ENCODE measurements at regions not wholly inside any gene's neighbourhood (a gene's known extent, or its start where the extent isn't known, plus 50 kb on each side); places are given as distances from the start of the nearest gene placed in this dataset.

DNA sequence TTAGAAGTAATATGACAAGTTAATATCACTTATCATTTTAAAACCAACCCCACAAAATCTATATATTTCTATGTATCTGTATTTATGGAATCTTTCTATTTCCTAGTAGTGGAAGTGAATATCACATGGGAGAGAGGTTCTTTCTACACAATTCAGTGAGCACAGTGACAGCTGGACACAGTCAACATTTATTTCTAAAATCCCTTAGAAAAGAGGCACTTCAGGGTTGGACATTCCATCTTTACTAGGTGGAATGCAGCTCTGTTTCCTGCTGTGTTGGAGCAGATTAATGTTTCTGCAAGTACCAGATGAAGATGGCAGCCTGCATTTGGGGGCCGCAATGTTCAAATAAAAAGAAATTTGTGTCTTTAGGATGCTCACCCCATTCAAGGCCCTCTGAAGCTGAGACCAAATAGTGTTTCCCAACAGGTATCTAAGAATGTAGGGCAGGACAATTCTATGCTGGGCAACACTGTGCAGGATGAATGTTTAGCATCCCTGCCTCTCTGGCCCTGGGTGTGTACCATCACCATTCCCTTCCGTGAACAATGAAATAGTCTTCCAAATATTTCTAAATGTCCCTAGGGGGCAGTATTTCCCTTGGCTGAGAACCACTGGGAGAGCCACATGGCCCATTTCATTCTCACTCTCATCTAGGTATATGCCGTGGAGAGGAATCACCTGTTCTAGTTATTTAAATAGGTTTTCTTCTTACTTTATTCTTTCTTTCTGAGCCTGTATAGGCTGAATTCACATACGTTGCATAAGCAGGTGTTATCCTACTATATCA is 394.8 kb downstream of the PRDM2 start:
- in situ Hi-C loops (cut with MboI; ENCODE audit: low sequenced_read_pairs), result no loop called here

DNA sequence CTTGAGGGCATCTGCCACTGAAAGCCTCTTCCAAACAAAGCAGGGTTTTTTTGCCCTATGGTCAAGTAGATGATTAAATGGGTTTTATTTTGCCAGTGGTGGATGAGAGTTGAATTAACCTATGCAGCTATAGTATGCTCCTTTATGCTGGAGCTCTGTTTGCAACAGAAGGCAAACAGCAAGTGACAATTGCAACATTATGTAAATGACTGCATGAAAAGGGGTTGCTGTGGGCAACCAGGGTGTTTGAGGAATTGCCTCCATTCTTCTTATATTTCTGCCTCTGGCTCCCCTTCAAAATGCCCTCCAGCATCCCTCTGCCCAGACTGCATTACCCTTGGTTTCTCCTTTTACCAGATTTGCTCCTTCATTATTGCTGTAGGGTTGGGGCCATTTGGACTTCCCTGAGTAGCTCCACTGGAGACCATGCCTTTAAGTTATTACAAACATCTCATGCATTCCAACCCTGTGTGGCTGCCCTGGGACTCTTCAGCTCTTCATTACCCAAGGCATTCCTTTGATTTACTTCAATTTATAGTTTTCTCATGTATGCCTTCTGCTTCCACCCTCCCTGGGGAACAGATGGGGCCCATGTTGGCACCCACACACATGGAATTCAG is 398.4 kb downstream of the PRDM2 start:
- in situ Hi-C loops (cut with MboI; ENCODE audit: low sequenced_read_pairs), result no loop called here

DNA sequence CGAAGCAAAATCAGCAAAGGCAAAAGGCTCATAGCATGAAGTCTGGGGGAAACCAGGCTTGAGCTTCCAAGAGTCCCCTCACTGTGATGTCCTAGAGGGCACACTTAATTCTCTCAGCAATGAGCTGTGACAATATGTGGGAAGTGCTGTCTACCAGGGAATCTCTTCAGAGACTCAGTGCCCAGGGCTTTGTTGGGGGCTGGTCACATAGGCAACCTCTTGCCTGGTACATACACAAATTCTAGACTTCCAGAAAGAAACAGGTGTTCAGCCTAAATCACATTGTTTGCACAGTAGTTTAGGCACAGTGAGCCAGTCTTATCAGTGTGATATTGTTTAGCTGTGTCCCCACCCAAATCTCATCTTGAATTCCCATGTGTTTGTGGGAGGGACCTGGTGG is 400.5 kb downstream of the PRDM2 start:
- in situ Hi-C loops (cut with MboI; ENCODE audit: low sequenced_read_pairs), result no loop called here

DNA sequence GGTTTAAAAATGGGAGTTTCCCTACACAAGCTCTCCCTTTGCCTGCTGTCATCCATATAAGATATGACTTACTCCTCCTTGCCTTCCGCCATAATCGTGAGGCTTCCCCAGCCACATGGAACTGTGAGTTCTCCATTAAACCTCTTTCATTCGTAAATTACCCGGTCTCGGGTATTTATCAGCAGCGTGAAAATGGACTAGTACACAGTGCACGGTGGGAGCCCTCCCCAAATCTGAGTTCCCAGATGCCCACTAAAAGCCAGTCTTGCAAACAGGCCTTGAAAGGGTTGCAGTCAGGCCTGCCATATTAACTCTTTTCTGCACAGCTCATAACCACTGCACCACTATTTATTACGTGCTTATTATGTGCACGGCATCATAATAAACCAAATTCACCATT is 400.9 kb downstream of the PRDM2 start:
- in situ Hi-C loops (cut with MboI; ENCODE audit: low sequenced_read_pairs), result no loop called here

DNA sequence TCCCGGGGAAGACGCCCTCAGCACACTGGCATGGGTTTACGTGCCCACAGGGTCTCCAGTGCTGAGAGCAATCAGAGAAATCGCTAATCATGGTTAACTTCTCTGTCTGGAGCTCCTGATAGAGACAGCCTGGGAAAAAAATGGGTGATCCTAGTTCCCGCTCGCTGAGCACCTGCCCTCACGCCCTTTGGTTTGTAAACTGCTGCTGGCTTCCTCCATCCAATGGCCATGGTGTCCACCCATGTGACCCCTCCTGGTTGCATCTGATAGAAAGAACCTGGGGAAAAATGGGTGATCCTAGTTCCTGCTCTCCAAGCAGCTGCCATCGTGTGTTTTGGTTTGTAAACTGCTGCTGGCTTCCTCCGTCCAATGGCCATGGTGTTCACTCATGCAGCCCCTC is 402.2 kb downstream of the PRDM2 start:
- in situ Hi-C loops (cut with MboI; ENCODE audit: low sequenced_read_pairs), result no loop called here

DNA sequence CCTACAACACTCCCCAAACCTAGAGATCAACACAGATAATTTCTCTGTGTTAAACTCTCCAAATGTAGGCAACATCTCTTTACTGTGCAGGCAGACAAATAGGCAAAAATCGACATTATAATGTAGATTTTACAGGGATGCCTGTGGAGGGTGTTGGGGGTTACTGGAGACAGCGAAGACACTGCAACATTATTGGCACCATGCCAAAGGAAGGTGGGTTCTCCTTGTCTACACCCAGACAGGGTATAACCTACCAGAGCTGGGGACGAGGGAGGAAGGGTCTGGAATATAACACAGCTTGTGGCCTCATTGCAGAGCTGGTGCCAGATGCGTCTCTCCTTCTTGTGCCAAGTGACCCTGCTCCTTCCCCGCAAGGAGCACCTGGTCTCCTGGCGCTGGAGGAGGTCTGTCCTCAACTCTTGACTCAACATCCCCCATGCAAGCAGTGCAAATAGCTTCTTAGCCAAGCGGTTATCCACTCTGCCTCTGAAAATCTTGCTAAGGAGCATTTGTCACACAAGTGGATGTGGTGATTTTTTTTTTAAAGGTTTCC is 404.0 kb downstream of the PRDM2 start:
- in situ Hi-C loops (cut with MboI; ENCODE audit: low sequenced_read_pairs), result no loop called here

DNA sequence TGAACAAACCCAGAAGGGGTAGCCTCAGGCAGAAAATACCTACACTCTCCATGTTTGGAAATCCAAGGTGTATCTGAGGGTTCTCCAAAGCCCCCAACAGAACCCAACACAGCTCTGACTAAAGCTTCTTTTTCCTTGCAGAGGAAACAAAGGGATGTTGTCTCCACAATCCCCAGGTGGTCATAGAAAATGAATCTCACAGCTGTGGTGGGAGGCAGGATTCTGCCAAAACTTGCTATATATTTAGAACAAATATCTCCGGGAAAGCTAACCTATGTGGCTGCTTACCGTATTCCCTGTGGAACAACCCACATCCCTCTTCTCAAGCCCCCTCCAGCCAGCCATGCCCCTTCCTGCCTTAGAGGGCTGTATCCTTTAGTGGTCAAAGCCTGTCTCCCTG is 406.1 kb downstream of the PRDM2 start:
- in situ Hi-C loops (cut with MboI; ENCODE audit: low sequenced_read_pairs), result no loop called here

DNA sequence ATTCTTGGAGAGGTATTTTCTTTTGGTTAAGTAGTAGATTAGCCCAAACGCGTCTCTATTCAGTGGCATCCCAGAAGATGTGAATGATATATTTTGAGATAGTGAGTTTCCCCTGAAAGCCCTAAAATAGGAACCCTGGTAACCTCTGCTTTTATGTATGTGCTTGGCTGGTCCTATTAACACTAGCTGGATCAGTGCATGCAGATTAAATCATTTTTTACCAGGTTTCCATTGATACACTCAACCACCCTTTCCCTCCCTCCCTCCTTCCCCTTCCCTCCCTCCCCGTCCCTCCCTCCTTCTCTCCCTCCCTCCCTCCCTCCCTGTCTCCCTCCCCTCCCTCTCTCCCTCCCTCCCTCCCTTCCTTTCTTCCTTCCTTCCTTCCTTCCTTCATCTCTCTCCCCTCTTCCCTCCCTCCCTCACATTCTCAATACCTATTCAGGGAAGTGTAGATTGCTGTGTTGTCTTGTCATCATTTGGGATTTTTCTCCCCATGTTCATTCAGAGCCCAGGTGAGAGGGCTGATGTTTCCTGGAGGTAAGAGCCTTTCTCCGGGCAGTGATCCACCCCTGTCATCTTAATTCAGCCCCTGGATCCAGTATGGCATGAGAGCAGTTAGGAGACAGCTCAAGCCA is 406.8 kb downstream of the PRDM2 start:
- in situ Hi-C loops (cut with MboI; ENCODE audit: low sequenced_read_pairs), result no loop called here

DNA sequence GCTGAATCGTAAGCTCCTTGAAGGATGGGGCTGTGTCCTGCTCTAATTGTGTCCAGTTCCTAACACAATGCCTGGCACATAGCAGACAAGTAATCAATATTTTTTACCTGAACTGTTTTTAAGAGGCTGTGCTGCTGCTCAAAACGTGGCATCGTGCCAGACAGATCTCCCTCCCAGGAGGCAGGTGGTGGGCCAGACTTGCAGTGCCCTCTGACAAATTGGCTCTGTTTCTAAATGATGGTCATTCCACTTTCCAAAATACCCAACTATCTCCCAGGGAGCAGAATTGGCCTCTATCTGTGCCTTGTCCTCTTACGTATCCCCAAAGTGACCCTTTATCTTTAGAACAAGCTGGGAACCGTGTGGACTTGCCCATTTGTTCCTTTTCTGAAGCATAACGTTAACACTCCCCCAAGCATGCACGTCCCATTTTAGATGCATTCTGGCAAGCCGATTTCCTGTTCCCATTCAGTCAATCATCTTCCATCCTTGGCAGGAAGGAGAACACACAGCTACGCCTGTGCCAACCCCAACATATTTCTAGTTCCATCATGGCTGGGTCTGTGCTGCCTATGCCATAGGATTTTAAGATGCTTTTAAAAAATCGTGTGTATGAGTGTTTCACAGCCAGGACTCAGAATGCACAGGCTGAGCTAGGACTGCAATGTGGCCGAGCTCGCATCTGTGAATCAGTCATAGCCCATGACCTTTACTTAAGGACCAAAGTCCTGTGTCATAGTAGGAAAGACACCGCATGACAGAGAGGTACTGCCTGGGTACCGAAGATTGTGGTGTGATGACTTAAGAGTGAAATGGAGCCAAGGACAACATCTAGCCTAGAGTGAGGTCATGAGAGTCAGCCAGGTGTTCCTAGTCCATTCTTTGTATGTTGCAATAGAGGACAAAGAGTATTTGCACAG is 408.6 kb downstream of the PRDM2 start:
- in situ Hi-C loops (cut with MboI; ENCODE audit: low sequenced_read_pairs), result no loop called here

DNA sequence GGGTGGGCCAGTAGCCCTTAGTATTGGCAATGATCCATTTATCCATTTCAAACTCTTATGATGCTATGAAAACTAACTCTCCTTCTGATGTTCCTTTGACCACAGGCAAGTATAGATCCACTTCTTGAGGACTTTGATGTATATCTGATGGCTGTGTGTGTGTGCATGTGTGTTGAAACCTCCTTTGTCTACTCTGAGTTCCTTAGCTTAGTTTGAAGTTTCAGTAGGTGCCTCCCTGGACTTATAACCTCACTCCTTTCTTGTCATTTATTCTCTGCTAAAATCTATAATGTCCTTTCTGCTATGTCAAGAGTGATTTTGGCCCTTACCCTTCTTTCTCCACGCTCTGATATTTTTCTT is 409.3 kb downstream of the PRDM2 start:
- in situ Hi-C loops (cut with MboI; ENCODE audit: low sequenced_read_pairs), result no loop called here

DNA sequence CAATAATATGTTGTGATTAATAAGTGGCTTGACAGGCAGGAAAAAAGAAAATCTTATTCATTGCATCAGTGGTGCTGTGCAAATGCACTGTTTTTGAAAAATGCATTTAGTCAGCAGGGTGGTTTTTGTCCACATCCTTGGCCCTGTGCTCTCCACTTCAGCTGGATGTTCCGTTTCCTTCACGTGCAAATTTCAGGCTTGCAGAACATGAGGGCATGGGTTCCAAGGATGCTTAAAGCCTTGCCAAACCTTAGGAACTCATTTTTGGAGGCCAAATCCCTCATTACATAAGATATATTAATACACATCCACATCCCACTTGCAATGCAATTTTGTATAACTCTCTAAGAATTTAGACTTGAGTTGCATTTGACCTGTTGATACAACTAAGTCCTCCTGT is 410.1 kb downstream of the PRDM2 start:
- in situ Hi-C loops (cut with MboI; ENCODE audit: low sequenced_read_pairs), result no loop called here

DNA sequence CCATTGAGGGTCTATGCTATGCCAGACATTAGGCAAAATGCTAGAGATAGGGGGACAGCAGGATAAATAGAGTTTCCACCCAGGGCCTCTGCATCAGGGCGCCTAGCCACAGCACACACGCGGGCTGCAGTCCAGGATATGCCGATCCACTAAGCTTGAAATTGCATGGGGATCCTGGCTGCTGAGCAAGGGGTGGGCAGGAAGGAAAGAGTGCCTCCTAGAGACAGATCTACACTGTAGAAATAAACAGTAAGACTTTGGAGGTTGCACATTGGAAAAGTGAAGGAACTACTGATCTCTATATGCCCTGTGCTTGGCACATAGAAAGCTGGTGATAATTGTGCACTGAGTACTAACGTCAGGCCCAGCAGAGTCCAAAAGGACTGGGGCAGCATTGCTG is 411.1 kb downstream of the PRDM2 start:
- in situ Hi-C loops (cut with MboI; ENCODE audit: low sequenced_read_pairs), result no loop called here

DNA sequence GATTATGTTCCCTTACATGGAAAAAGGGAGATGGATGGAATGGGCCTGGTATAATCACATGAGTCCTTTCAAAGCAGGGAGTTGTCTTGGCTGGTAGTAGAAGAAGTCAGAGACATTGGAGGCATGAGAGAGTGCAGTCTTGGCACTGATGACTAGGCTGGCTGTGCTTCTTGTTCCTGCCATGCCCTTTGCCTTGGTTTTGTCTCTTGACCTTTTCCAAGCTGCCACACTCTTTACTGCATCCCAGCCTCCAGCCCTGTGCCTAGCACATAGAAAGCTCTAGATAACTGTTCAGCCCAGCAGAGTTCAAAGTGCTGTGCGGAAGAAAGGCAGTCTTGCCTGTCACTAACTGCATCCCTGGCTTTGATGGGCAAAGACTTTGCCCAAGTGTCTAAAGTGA is 412.6 kb downstream of the PRDM2 start:
- in situ Hi-C loops (cut with MboI; ENCODE audit: low sequenced_read_pairs), result no loop called here

DNA sequence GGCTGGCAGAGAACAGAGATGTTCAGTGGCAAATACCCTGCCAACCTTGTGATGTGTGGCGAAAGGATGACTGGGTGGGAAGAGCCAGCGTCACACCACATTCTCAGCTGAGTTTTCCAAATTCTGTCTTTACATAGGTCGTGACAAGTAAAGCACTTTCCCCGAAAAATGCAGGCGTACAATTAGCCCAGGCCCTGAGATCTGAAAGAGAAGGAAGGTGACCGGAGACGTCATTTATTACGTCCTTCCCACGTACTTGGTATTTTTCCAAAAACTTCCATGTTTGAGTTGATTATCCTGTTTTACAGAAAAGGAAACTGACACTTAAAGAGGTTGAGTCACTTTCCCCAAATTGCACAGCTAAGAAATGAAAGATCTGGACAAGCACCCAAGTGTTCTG is 413.3 kb downstream of the PRDM2 start:
- in situ Hi-C loops (cut with MboI; ENCODE audit: low sequenced_read_pairs), result no loop called here

DNA sequence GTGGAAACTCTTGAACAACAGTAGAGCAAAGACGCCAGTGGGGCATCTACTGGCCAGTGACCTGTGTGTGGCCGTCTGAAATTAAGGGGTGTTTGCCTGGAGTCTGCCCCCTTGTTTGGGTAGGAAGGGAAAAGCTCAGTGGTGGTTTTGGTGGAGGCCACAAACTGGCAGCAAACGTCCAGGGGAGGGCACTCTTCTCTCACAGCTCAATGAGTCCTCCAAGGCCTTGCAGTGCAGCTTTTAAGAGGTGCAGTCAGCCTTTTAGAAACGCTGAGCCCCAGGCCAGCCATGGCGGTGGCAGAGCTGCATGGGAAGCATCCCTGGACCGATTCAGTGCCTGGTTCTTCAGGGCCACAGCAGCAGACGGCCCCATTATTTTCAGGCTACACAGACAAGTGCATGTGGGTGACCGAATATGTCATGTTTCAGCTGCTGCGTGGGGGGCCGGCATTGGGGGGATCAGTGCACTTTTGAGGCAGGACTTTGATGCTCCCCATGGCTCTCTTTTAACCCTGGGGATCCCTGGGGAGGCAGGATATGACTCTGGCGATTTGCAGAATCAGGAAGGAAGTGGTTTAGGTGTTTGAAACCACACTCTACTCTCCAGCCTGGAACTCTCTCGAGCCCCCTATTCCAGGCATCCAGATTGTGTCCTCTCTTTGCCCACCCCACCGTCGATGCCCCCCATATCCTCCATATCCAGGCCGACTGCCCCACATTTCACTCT is 414.0 kb downstream of the PRDM2 start:
- in situ Hi-C loops (cut with MboI; ENCODE audit: low sequenced_read_pairs), result no loop called here

DNA sequence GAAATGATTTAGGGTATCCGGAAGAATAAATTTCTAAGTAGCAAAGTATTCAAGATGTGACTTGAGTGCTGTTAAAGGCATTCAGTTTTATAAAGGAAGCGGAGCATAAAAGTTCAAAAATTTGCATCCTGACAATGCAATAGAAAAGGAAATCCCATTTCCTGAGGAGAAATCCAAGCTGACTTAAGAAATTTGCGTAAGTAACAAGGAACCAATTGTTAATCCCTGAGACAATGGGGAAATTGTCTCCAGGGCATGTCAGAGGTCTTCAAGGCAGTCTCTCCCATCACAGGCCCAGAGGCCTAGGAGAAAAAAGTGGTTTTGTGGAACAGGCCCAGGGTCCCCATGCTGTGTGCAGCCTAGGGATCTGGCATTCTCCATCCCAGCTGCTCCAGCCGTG is 416.0 kb downstream of the PRDM2 start:
- in situ Hi-C loops (cut with MboI; ENCODE audit: low sequenced_read_pairs), result no loop called here

DNA sequence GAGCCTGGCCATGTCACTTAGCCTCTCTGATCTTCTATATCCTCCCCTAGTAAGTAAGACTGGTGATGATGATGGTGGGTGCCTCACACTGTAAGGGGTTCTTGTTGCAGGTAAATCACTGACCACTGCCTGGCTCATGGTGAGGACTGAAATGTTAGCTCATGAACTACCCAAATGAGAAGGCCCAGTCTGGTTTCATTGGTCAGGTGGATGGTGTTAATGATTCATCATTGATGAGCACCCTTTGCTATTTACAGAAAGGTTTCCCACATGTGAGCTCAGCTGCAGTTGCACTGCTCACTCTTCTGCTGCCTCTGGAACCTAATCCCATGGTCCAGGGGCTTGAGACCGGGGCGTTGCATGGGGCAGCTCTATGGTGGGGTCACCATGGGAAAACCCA is 417.7 kb downstream of the PRDM2 start:
- in situ Hi-C loops (cut with MboI; ENCODE audit: low sequenced_read_pairs), result no loop called here

DNA sequence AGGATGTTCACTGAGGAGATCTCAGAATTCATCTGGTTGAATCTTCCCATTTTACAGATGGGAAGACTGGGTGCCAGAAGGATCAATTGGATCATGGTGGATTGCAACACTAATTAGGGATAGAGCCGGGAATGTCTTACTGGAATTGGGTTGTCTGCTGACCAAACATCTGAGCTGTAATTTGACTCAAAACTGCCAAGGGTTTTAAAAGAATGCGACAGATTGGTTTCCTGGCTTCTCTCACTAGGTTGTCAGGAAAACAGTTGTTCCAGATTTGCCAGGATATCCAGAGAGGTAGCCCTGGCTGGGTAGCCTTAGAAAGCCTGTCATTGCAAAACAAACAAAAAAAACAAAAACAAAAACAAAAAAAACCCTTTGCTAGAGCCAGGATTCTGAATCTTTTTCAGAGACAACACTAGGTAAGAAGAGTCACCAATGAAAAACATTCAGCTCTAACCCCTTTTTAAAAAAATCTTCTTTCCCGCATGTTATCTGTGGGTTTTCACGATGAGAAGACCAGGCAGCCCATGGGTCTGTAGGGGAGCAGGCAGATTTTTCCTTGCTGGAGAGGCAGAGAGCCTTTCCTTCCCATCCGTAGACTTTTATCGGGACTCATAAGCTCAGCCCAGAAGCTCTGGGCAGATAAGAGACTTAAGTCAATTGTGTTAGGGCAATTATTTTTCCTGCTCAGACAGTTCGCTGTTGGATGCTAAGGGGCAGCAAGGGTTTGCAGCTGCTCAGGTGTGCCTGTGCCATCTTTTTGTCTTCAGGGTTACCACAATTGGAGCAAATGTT is 418.9 kb downstream of the PRDM2 start:
- in situ Hi-C loops (cut with MboI; ENCODE audit: low sequenced_read_pairs), result no loop called here

DNA sequence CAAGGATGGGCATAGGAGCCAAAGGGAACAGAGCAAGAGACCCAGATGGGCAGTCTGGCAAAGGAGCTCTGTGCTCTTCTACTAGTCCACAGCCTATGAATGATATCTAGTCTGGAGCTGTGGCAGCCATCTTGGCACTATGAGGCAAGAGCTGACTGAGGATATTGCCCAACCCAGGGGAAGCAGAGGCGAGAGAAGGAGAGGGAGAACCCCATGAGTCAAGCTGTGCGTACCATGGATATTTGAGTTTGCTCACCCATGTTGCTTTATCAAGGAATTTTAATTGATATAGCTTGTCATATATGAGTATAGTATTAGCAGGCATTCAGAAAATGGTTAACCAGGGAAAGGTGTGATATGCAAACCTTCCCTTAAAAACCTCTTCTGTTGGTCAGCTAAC is 420.9 kb downstream of the PRDM2 start:
- in situ Hi-C loops (cut with MboI; ENCODE audit: low sequenced_read_pairs), result no loop called here

DNA sequence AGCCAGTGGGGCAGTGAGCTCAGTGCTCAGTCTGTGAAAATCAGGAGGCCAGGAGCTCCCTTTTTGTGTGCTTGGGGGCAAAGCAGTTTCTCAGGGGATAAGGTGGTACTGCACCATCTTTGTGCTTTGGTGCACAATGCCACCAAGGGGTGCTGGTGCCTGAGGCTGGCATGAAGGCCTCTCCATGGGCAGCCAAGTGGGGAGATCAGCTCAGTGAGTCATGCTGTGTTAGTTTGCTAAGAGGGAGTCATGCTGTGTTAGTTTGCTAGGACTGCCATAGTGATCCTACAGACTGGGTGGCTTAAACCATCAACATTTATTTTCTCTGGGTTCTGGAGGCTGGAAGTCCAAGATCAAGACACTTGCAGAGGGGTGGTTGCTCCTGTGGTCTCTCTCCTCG is 428.1 kb downstream of the PRDM2 start:
- in situ Hi-C loops (cut with MboI; ENCODE audit: low sequenced_read_pairs), result no loop called here
